ENCODE measurements at regions not wholly inside any gene's neighbourhood (a gene's known extent, or its start where the extent isn't known, plus 50 kb on each side); places are given as distances from the start of the nearest gene placed in this dataset.

DNA sequence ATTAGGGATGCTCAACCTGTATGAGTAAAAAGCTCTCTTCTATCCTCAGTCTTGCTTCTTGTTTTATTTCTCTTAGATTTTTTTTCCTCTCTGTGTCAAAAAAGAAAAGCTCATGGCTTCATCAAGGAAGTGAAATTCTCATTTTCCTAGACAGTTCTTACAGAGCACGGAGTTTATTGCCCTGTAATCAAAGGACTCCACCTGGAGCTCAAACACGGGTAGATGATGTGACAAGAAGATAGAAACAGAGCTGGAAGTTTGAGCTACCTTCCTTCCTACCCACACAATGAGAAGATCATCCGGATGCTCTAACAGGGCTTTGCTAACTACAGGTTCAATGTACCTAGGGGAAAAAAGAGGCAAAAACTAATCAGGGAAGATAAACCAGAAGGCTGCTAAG is 564.8 kb downstream of the MED13L start:
- no peak for TF ChIP-seq CTCF (IDR thresholded peaks at IDR 0.05 in 4 of 5, conservative IDR thresholded peaks at IDR 0.05 in 1 of 5)
- no peak for TF ChIP-seq POLR2A (IDR thresholded peaks at IDR 0.05)

Measured in gastrocnemius medialis (tissue), 4 donors.